Cardiac muscle cell (in vitro differentiated cells and primary cell): ENCODE measurements at regions not wholly inside any gene's neighbourhood (a gene's known extent, or its start where the extent isn't known, plus 50 kb on each side); places are given as distances from the start of the nearest gene placed in this dataset.
"Not testable (repeated sequence)": the region's sequence is repeated elsewhere in the genome, so short reads cannot be mapped to it uniquely, and the experiment has no call there.

Source experiments
- DNase-seq, 2 donors: peaks; one replicate each; pipeline versions ENCODE4 v3.0.0 to v3.0.0-alpha.2; 2010 to 2017; ENCODE audit warnings: low read depth in 1 of 2, low spot score in 1 of 2
- H3K27ac ChIP-seq: fragments of 200-600 bp; sonication (generic); 2 replicates; pipeline ENCODE4 v1.5.1; 2016
- H3K27me3 ChIP-seq: fragments of 200-600 bp; sonication (generic); 2 replicates; pipeline ENCODE4 v1.6.0; 2016; ENCODE audit warnings: control low read depth
- H3K36me3 ChIP-seq: fragments of 200-600 bp; sonication (generic); 2 replicates; pipeline ENCODE4 v1.5.1; 2016; ENCODE audit warnings: control low read depth
- H3K4me1 ChIP-seq: fragments of 200-600 bp; sonication (generic); 2 replicates; pipeline ENCODE4 v1.8.1; 2017; ENCODE audit warnings: low read depth, mild to moderate bottlenecking, mixed run types
- H3K4me3 ChIP-seq: fragments of 200-600 bp; sonication (generic); 2 replicates; pipeline ENCODE4 v1.5.1; 2016; ENCODE audit warnings: mild to moderate bottlenecking
- H3K9me3 ChIP-seq: fragments of 200-600 bp; sonication (generic); 2 replicates; pipeline ENCODE4 v1.5.1; 2017; ENCODE audit warnings: low read depth, mild to moderate bottlenecking, control low read depth
- CTCF ChIP-seq: IDR thresholded peaks from 2 replicates; pipeline ENCODE4 v1.5.1; 2012; ENCODE audit warnings: low read depth, mild to moderate bottlenecking, low read length

- no peak for DNase-seq
- H3K4me3 ChIP-seq = no peak overlapping the region
- no peak overlapping the region for H3K27ac ChIP-seq
- no peaks in the 10 kb centered on the region for H3K27me3 ChIP-seq
- TF ChIP-seq CTCF = no peak
- no peaks in the 10 kb centered on the region for H3K9me3 ChIP-seq
- H3K36me3 ChIP-seq = no peaks in the 10 kb centered on the region
- no peaks in the 10 kb centered on the region for H3K4me1 ChIP-seq
Measured at GRCh38 chr3:106071306-106071705, 202.5 kb upstream of the CBLB start.

GRCh38 chr3:106072596-106072995 lies 203.8 kb upstream of the CBLB start:
- not testable (repeated sequence) for H3K4me3 ChIP-seq, H3K4me1 ChIP-seq, H3K27ac ChIP-seq, H3K27me3 ChIP-seq, H3K9me3 ChIP-seq, DNase-seq, H3K36me3 ChIP-seq

- H3K4me3 ChIP-seq, H3K36me3 ChIP-seq, H3K27ac ChIP-seq, H3K27me3 ChIP-seq, DNase-seq, H3K4me1 ChIP-seq, H3K9me3 ChIP-seq: not testable (repeated sequence)
Measured at GRCh38 chr3:106073806-106074205, 205.0 kb upstream of the CBLB start.

- H3K27me3 ChIP-seq, H3K9me3 ChIP-seq, H3K27ac ChIP-seq, H3K4me3 ChIP-seq, DNase-seq, H3K4me1 ChIP-seq, H3K36me3 ChIP-seq: not testable (repeated sequence)
Measured at GRCh38 chr3:106075731-106076130, 206.9 kb upstream of the CBLB start.

GRCh38 chr3:106078635-106079034 lies 209.8 kb upstream of the CBLB start:
- TF ChIP-seq CTCF = no peak
- H3K4me1 ChIP-seq = no peaks in the 10 kb centered on the region
- DNase-seq = no peak
- H3K27ac ChIP-seq = no peak overlapping the region
- no peak overlapping the region for H3K4me3 ChIP-seq
- H3K27me3 ChIP-seq = no peaks in the 10 kb centered on the region
- no peaks in the 10 kb centered on the region for H3K36me3 ChIP-seq
- H3K9me3 ChIP-seq = no peaks in the 10 kb centered on the region

GRCh38 chr3:106082616-106083015 lies 213.8 kb upstream of the CBLB start:
- H3K27ac ChIP-seq = no peak overlapping the region
- H3K9me3 ChIP-seq = no peaks in the 10 kb centered on the region
- H3K4me1 ChIP-seq = no peaks in the 10 kb centered on the region
- no peaks in the 10 kb centered on the region for H3K36me3 ChIP-seq
- TF ChIP-seq CTCF = no peak
- no peak overlapping the region for H3K4me3 ChIP-seq
- no peak for DNase-seq
- no peaks in the 10 kb centered on the region for H3K27me3 ChIP-seq

GRCh38 chr3:106083207-106083606 lies 214.4 kb upstream of the CBLB start:
- Histone ChIP-seq H3K27ac (no peak overlapping the region), H3K27me3 (no peaks in the 10 kb centered on the region), H3K4me3 (no peak overlapping the region), H3K4me1 (no peaks in the 10 kb centered on the region), H3K9me3 (no peaks in the 10 kb centered on the region), H3K36me3 (no peaks in the 10 kb centered on the region)
- TF ChIP-seq CTCF = no peak
- DNase-seq = no peak
